ENCODE measurements at regions not wholly inside any gene's neighbourhood (a gene's known extent, or its start where the extent isn't known, plus 50 kb on each side); places are given as distances from the start of the nearest gene placed in this dataset.

DNA sequence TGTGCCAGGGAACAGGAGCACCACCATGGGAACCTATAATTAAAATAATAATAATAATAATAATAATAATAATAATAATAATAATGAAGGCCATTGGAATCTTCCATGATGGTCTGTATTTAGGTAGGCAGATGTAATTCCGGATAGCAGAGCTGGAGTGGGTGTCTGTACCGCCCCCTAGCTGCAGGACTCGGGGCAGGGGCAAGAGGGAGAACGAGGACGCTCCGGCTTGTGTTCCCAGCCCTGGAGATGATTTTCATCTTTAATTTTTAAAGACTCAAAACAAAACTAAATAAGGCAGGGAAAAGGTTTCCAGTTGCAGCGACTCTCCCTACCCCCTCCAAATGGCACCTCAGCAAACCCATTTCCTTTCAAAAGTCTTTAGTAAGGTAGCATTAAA, 501.1 kb downstream of the VRK1 start:
- intact Hi-C loops (cut with DNase I), result no loop called here
- H3K36me3 ChIP-seq (ENCODE audit: control insufficient read depth in 2 of 3, insufficient read depth in 3 of 3, low read length in 3 of 3), result no peaks in the 10 kb centered on the region
- FAIRE-seq (no peak), DNase-seq (no peak)
- H3K27ac ChIP-seq (ENCODE audit: low read depth in 2 of 2, low read length in 2 of 2), result no peak overlapping the region
- no peaks in the 10 kb centered on the region for H3K9me3 ChIP-seq (ENCODE audit: control insufficient read depth in 2 of 3, insufficient read depth in 1 of 3, low read length in 3 of 3)
- H3K4me3 ChIP-seq (ENCODE audit: low read length in 3 of 3), result no peak overlapping the region
- no peaks in the 10 kb centered on the region for H3K4me1 ChIP-seq (ENCODE audit: control insufficient read depth in 2 of 3, insufficient read depth in 2 of 3, low read depth in 1 of 3, low read length in 3 of 3)
- H3K27me3 ChIP-seq (ENCODE audit: control insufficient read depth, insufficient read depth, low read length), result peaks cover 2% of the 10 kb centered on the region
- TF ChIP-seq, protein P1, sequence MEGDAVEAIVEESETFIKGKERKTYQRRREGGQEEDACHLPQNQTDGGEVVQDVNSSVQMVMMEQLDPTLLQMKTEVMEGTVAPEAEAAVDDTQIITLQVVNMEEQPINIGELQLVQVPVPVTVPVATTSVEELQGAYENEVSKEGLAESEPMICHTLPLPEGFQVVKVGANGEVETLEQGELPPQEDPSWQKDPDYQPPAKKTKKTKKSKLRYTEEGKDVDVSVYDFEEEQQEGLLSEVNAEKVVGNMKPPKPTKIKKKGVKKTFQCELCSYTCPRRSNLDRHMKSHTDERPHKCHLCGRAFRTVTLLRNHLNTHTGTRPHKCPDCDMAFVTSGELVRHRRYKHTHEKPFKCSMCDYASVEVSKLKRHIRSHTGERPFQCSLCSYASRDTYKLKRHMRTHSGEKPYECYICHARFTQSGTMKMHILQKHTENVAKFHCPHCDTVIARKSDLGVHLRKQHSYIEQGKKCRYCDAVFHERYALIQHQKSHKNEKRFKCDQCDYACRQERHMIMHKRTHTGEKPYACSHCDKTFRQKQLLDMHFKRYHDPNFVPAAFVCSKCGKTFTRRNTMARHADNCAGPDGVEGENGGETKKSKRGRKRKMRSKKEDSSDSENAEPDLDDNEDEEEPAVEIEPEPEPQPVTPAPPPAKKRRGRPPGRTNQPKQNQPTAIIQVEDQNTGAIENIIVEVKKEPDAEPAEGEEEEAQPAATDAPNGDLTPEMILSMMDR (IDR thresholded peaks at IDR 0.05; ENCODE audit: borderline replicate concordance, extremely low read depth, insufficient read depth), result no peak
- no peak overlapping the region for H3K9ac ChIP-seq (ENCODE audit: low read length in 3 of 3)

DNA sequence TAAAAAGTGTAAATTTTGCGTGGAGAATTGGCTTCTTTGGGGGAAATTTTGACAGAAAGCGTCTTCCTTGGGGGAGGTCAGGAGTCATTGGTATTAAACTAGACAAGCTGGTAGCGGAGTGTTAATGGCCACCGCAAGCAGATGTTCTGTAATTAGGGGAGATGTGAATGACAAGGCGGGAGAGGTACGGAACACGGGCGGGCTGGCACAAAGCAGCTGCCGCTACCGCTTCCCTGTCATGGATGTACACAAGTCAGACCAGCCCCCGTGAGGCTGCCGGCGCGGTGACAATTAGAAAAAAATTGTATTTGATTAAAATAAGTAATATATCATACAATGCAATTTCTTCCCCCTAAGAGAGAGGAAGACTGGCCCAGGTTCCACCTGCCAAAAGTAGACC, 501.6 kb downstream of the VRK1 start:
- intact Hi-C loops (cut with DNase I), result no loop called here
- Histone ChIP-seq H3K27ac (ENCODE audit: low read depth in 2 of 2, low read length in 2 of 2) (no peak overlapping the region), H3K27me3 (ENCODE audit: control insufficient read depth, insufficient read depth, low read length) (peaks cover 2% of the 10 kb centered on the region), H3K36me3 (ENCODE audit: control insufficient read depth in 2 of 3, insufficient read depth in 3 of 3, low read length in 3 of 3) (no peaks in the 10 kb centered on the region), H3K4me3 (ENCODE audit: low read length in 3 of 3) (no peak overlapping the region), H3K4me1 (ENCODE audit: control insufficient read depth in 2 of 3, insufficient read depth in 2 of 3, low read depth in 1 of 3, low read length in 3 of 3) (no peaks in the 10 kb centered on the region), H3K9ac (ENCODE audit: low read length in 3 of 3) (no peak overlapping the region), H3K9me3 (ENCODE audit: control insufficient read depth in 2 of 3, insufficient read depth in 1 of 3, low read length in 3 of 3) (no peaks in the 10 kb centered on the region)
- no peak for DNase-seq
- FAIRE-seq, result no peak
- TF ChIP-seq, protein P1 (IDR thresholded peaks at IDR 0.05; ENCODE audit: borderline replicate concordance, extremely low read depth, insufficient read depth), result no peak

DNA sequence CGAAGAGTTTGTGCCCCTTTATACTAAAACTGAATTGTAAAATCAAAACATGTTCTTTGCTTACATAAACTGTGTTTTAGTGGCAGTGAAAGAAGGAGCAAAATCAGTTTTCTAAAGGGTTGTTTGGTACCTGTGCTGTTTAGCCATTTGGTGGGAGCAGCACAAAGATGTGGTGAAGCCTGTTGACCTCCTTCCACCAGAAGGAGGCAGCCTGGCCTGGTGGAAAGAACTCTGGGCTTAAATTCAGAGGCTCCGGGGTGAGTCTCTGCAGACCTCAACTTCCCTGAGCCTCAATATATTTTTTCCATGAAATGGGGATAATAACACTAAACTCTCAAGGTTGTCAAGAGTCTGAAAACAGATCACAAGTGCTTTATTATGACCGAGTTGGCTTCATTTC, 502.5 kb downstream of the VRK1 start:
- Histone ChIP-seq H3K9ac (ENCODE audit: low read length in 3 of 3) (no peak overlapping the region), H3K27ac (ENCODE audit: low read depth in 2 of 2, low read length in 2 of 2) (no peak overlapping the region), H3K4me3 (ENCODE audit: low read length in 3 of 3) (no peak overlapping the region), H3K36me3 (ENCODE audit: control insufficient read depth in 2 of 3, insufficient read depth in 3 of 3, low read length in 3 of 3) (no peaks in the 10 kb centered on the region), H3K4me1 (ENCODE audit: control insufficient read depth in 2 of 3, insufficient read depth in 2 of 3, low read depth in 1 of 3, low read length in 3 of 3) (no peaks in the 10 kb centered on the region), H3K9me3 (ENCODE audit: control insufficient read depth in 2 of 3, insufficient read depth in 1 of 3, low read length in 3 of 3) (no peaks in the 10 kb centered on the region), H3K27me3 (ENCODE audit: control insufficient read depth, insufficient read depth, low read length) (peaks cover 2% of the 10 kb centered on the region)
- DNase-seq (no peak), FAIRE-seq (no peak)
- intact Hi-C loops (cut with DNase I), result no loop called here
- TF ChIP-seq, protein P1 (IDR thresholded peaks at IDR 0.05; ENCODE audit: borderline replicate concordance, extremely low read depth, insufficient read depth), result no peak

DNA sequence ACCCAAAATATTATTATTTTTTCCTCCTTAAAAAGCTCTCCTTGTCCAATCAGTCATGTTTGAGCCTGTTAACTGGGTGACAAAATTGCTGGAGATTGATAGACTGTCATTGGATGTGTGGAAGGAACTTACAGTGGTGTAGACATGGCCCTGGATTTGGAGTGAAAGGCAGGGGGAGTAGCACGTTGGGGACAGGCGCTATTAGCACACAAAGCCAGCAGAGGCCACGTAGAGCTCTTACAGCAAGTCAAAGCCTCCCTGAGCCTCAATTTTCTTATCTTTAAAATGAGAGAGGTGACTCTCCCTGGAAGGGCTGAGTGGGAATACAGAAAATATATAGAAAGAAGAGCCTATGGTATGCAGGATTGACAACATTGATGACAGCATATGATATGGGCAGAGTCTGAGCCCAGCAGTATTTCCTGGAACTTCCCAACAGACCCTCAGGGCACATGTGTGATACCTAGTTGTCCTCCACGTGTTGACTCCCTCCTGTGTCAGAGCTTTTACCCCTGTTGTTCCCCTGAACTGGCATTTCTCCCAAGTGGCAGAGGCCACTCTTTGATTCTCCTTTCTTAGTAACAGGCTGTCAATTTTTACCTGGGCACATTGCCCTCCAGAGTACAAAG, 504.9 kb downstream of the VRK1 start:
- Histone ChIP-seq H3K4me3 (ENCODE audit: low read length in 3 of 3) (no peak overlapping the region), H3K27me3 (ENCODE audit: control insufficient read depth, insufficient read depth, low read length) (peaks cover 2% of the 10 kb centered on the region), H3K9ac (ENCODE audit: low read length in 3 of 3) (no peak overlapping the region), H3K27ac (ENCODE audit: low read depth in 2 of 2, low read length in 2 of 2) (no peak overlapping the region), H3K36me3 (ENCODE audit: control insufficient read depth in 2 of 3, insufficient read depth in 3 of 3, low read length in 3 of 3) (no peaks in the 10 kb centered on the region), H3K9me3 (ENCODE audit: control insufficient read depth in 2 of 3, insufficient read depth in 1 of 3, low read length in 3 of 3) (no peaks in the 10 kb centered on the region), H3K4me1 (ENCODE audit: control insufficient read depth in 2 of 3, insufficient read depth in 2 of 3, low read depth in 1 of 3, low read length in 3 of 3) (no peaks in the 10 kb centered on the region)
- DNase-seq (no peak), FAIRE-seq (no peak)
- intact Hi-C loops (cut with DNase I), result no loop called here
- TF ChIP-seq, protein P1 (IDR thresholded peaks at IDR 0.05; ENCODE audit: borderline replicate concordance, extremely low read depth, insufficient read depth), result no peak

Data from kidney (tissue), 13 donors.